H1 (cell line): ENCODE measurements at regions not wholly inside any gene's neighbourhood (a gene's known extent, or its start where the extent isn't known, plus 50 kb on each side); places are given as distances from the start of the nearest gene placed in this dataset.

Source experiments
- CTCF ChIA-PET: fragments of 300-600 bp; sonication (Branson Sonifier 250); formaldehyde crosslinking; loops from one replicate; lab custom pipeline; 2021; ENCODE audit not compliant: partially characterized antibody; lab: Charles Lee
- POLR2A ChIA-PET: fragments of 300-600 bp; sonication (Branson Sonifier 250); formaldehyde crosslinking; loops from one replicate; lab custom pipeline; 2021; ENCODE audit warnings: inconsistent platforms; ENCODE audit not compliant: partially characterized antibody; lab: Charles Lee
- DNase-seq, 2 experiments: peaks; one replicate each; pipeline versions ENCODE4 v3.0.0 to v3.0.0-alpha.2; 2010 to 2022; ENCODE audit warnings: low spot score in 2 of 2, low read depth in 1 of 2, mixed read lengths in 1 of 2
- FAIRE-seq: peaks from 2 replicates; lab custom pipeline; 2011; peaks lifted over from hg19 to GRCh38; lab: Jason Lieb, UNC
- H2AFZ ChIP-seq: 2 replicates; pipeline ENCODE4 v1.8.1; 2012; ENCODE audit warnings: low read length, inconsistent platforms
- H2AK5ac ChIP-seq: 2 replicates; pipeline ENCODE4 v1.6.1; 2013; ENCODE audit warnings: low read depth, low read length
- H2BK120ac ChIP-seq: replicated peaks from 2 replicates; pipeline ENCODE3; 2013; ENCODE audit warnings: low read depth, low read length, inconsistent platforms
- H2BK12ac ChIP-seq: 2 replicates; pipeline ENCODE4 v1.6.1; 2013; ENCODE audit warnings: low read depth, low read length
- H2BK15ac ChIP-seq: 2 replicates; pipeline ENCODE4 v1.6.1; 2013; ENCODE audit warnings: low read length
- H2BK20ac ChIP-seq: 2 replicates; pipeline ENCODE4 v1.6.1; 2013; ENCODE audit warnings: low read length
- H2BK5ac ChIP-seq: 2 replicates; pipeline ENCODE4 v1.6.1; 2013; ENCODE audit warnings: low read depth, low read length
- H3K14ac ChIP-seq: 2 replicates; pipeline ENCODE4 v1.6.1; 2013; ENCODE audit warnings: inconsistent platforms; ENCODE audit not compliant: insufficient read length
- H3K18ac ChIP-seq: 2 replicates; pipeline ENCODE4 v1.6.1; 2013; ENCODE audit warnings: low read length; ENCODE audit errors: extremely low read depth
- H3K23ac ChIP-seq: 2 replicates; pipeline ENCODE4 v1.6.1; 2013; ENCODE audit warnings: inconsistent platforms; ENCODE audit not compliant: insufficient read length
- H3K23me2 ChIP-seq: 2 replicates; pipeline ENCODE4 v1.6.1; 2013; ENCODE audit warnings: low read depth, low read length
- H3K27ac ChIP-seq: 2 replicates; pipeline ENCODE4 v1.6.1; 2011; ENCODE audit warnings: low read depth, low read length, inconsistent platforms
- H3K27me3 ChIP-seq, 4 experiments: replicated peaks in 1 of 4; 1 replicate in 1 of 4; 2 replicates in 3 of 4; pipeline versions ENCODE4 v1.6.1 to v1.8.1; 2011 to 2013; ENCODE audit warnings: low read length in 3 of 4, mild to moderate bottlenecking in 3 of 4, inconsistent platforms in 2 of 4, mixed read lengths in 2 of 4, moderate library complexity in 1 of 4; ENCODE audit not compliant: control insufficient read depth in 3 of 4, insufficient read depth in 3 of 4; ENCODE audit errors: extremely low read depth in 1 of 4
- H3K36me3 ChIP-seq, 4 experiments: 2 replicates each; pipeline versions ENCODE4 v1.6.1 to v1.8.1; 2011 to 2013; ENCODE audit warnings: mild to moderate bottlenecking in 4 of 4, low read length in 3 of 4, moderate library complexity in 2 of 4, control low read depth in 1 of 4, inconsistent platforms in 1 of 4; ENCODE audit not compliant: insufficient read depth in 4 of 4, control insufficient read depth in 2 of 4
- H3K4ac ChIP-seq: replicated peaks from 2 replicates; pipeline ENCODE3; 2013; ENCODE audit warnings: low read length, low read depth, mixed read lengths, inconsistent platforms; ENCODE audit not compliant: insufficient read length
- H3K4me1 ChIP-seq, 4 experiments: replicated peaks in 1 of 4; 1 replicate in 1 of 4; 2 replicates in 3 of 4; pipeline versions ENCODE4 v1.6.1 to v1.8.1; 2011 to 2013; ENCODE audit warnings: low read length in 3 of 4, inconsistent platforms in 2 of 4, mixed read lengths in 1 of 4; ENCODE audit not compliant: insufficient read depth in 4 of 4, control insufficient read depth in 3 of 4
- H3K4me2 ChIP-seq, 2 experiments: 2 replicates each; pipeline versions ENCODE4 v1.6.1 to v1.8.1; 2011 to 2013; ENCODE audit warnings: low read depth in 2 of 2, low read length in 2 of 2, control low read depth in 1 of 2, inconsistent platforms in 1 of 2, mild to moderate bottlenecking in 1 of 2; ENCODE audit not compliant: insufficient read depth in 1 of 2
- H3K4me3 ChIP-seq, 4 experiments: fragments of 200-600, 300-600 bp in 1 of 4; sonication (generic), shearing (Covaris generic), sonication (Bioruptor Twin) in 1 of 4; 2 replicates each; pipeline versions ENCODE4 v1.5.1 to v1.8.1; 2011 to 2016; ENCODE audit warnings: low read length in 4 of 4, low read depth in 3 of 4, control low read depth in 2 of 4, inconsistent platforms in 2 of 4, mild to moderate bottlenecking in 2 of 4, mixed read lengths in 1 of 4, moderate library complexity in 1 of 4; ENCODE audit not compliant: insufficient read depth in 2 of 4; ENCODE audit errors: extremely low read depth in 1 of 4
- H3K56ac ChIP-seq: replicated peaks from 2 replicates; pipeline ENCODE3; 2013; ENCODE audit warnings: low read depth, mild to moderate bottlenecking, mixed read lengths, low read length, inconsistent platforms; ENCODE audit not compliant: insufficient read length
- H3K79me1 ChIP-seq: 2 replicates; pipeline ENCODE4 v1.6.1; 2013; ENCODE audit warnings: low read depth, low read length, control low read depth
- H3K79me2 ChIP-seq, 2 experiments: 2 replicates each; pipeline versions ENCODE4 v1.6.1 to v1.8.1; 2012 to 2013; ENCODE audit warnings: low read length in 2 of 2, mild to moderate bottlenecking in 2 of 2, inconsistent platforms in 1 of 2; ENCODE audit not compliant: insufficient read depth in 2 of 2, control insufficient read depth in 1 of 2
- H3K9ac ChIP-seq, 4 experiments: replicated peaks in 1 of 4; 1 replicate in 1 of 4; 2 replicates in 3 of 4; pipeline versions ENCODE4 v1.6.1 to v1.8.1; 2011 to 2013; ENCODE audit warnings: low read depth in 3 of 4, low read length in 3 of 4, control low read depth in 2 of 4, mild to moderate bottlenecking in 2 of 4, moderate library complexity in 2 of 4, inconsistent platforms in 1 of 4; ENCODE audit errors: extremely low read depth in 1 of 4
- H3K9me3 ChIP-seq, 2 experiments: 2 replicates each; pipeline versions ENCODE4 v1.6.1 to v1.8.1; 2012 to 2013; ENCODE audit warnings: mild to moderate bottlenecking in 2 of 2, moderate library complexity in 2 of 2, control low read depth in 1 of 2, inconsistent platforms in 1 of 2, low read depth in 1 of 2, low read length in 1 of 2, mixed read lengths in 1 of 2; ENCODE audit not compliant: insufficient read depth in 2 of 2
- H4K20me1 ChIP-seq, 2 experiments: replicated peaks in 1 of 2; 2 replicates each; pipeline versions ENCODE3 to v1.8.1; 2011 to 2013; ENCODE audit warnings: inconsistent platforms in 2 of 2, low read length in 2 of 2, mild to moderate bottlenecking in 1 of 2; ENCODE audit not compliant: insufficient read depth in 2 of 2, control insufficient read depth in 1 of 2
- H4K5ac ChIP-seq: 2 replicates; pipeline ENCODE4 v1.6.1; 2013; ENCODE audit warnings: low read length, low read depth, mixed read lengths, inconsistent platforms; ENCODE audit not compliant: insufficient read length
- H4K8ac ChIP-seq: 2 replicates; pipeline ENCODE4 v1.8.0; 2013; ENCODE audit warnings: mild to moderate bottlenecking, moderate library complexity, low read length, inconsistent platforms; ENCODE audit not compliant: insufficient read depth; ENCODE audit errors: extremely low read depth
- H4K91ac ChIP-seq: replicated peaks from 2 replicates; pipeline ENCODE3; 2013; ENCODE audit warnings: low read length, mixed read lengths, inconsistent platforms; ENCODE audit not compliant: insufficient read length
- ATF3 ChIP-seq: IDR thresholded peaks from 2 replicates; pipeline ENCODE4 v1.6.1; 2011; ENCODE audit warnings: low read depth, mild to moderate bottlenecking, low read length; ENCODE audit not compliant: insufficient read depth
- BCL11A ChIP-seq, 2 experiments: IDR thresholded peaks; one replicate each; pipeline ENCODE4 v1.6.1; 2011; ENCODE audit warnings: low read depth in 2 of 2, low read length in 2 of 2, mild to moderate bottlenecking in 2 of 2
- CEBPB ChIP-seq: IDR thresholded peaks from 2 replicates; pipeline ENCODE4 v1.6.1; 2012; ENCODE audit warnings: low read depth, low read length
- CTBP2 ChIP-seq: IDR thresholded peaks from 2 replicates; pipeline ENCODE4 v1.7.0; 2011; ENCODE audit warnings: borderline replicate concordance, mild to moderate bottlenecking, moderate library complexity, mixed read lengths, low read length; ENCODE audit not compliant: insufficient read depth, insufficient read length
- HDAC2 ChIP-seq, 2 experiments: fragments of 300-600 bp in 1 of 2; sonication (generic) in 1 of 2; IDR thresholded peaks; 2 replicates each; pipeline ENCODE4 v1.6.1; 2011 to 2012; ENCODE audit warnings: low read depth in 2 of 2, low read length in 2 of 2, mild to moderate bottlenecking in 2 of 2, moderate library complexity in 2 of 2, borderline replicate concordance in 1 of 2, inconsistent platforms in 1 of 2
- JUN ChIP-seq: IDR thresholded peaks from 2 replicates; pipeline ENCODE4 v1.6.1; 2011; ENCODE audit warnings: low read depth, mild to moderate bottlenecking, improper control_type of control experiment, low read length
- KDM5A ChIP-seq: fragments of 200-600 bp; IDR thresholded peaks from 2 replicates; pipeline ENCODE4 v1.7.1; 2012; ENCODE audit warnings: mild to moderate bottlenecking, low read length, inconsistent platforms, mixed read lengths
- MAFK ChIP-seq: IDR thresholded peaks from 2 replicates; pipeline ENCODE4 v1.6.1; 2012; ENCODE audit warnings: low read depth, mild to moderate bottlenecking, improper control_type of control experiment, low read length
- POLR2A ChIP-seq, 2 experiments: IDR thresholded peaks; 1 replicate in 1 of 2; 2 replicates in 1 of 2; pipeline ENCODE4 v1.6.1; 2011; ENCODE audit warnings: low read depth in 2 of 2, low read length in 2 of 2, mild to moderate bottlenecking in 2 of 2; ENCODE audit errors: control extremely low read depth in 1 of 2
- POU5F1 ChIP-seq: IDR thresholded peaks from 2 replicates; pipeline ENCODE4 v1.6.1; 2011; ENCODE audit warnings: low read depth, mild to moderate bottlenecking, low read length, moderate library complexity
- RXRA ChIP-seq: IDR thresholded peaks from 2 replicates; pipeline ENCODE4 v1.6.1; 2011; ENCODE audit warnings: low read depth, mild to moderate bottlenecking, low read length, moderate library complexity; ENCODE audit not compliant: insufficient read depth
- SIN3A ChIP-seq, 2 experiments: IDR thresholded peaks in 1 of 2; conservative IDR thresholded peaks in 1 of 2; 2 replicates each; pipeline ENCODE4 v1.6.1; 2011 to 2012; ENCODE audit warnings: low read length in 2 of 2, improper control_type of control experiment in 1 of 2, low read depth in 1 of 2, mild to moderate bottlenecking in 1 of 2
- SP2 ChIP-seq: IDR thresholded peaks from 2 replicates; pipeline ENCODE4 v1.6.1; 2012; ENCODE audit warnings: mild to moderate bottlenecking, low read length, inconsistent platforms
- TCF12 ChIP-seq: IDR thresholded peaks from 2 replicates; pipeline ENCODE4 v1.6.1; 2011; ENCODE audit warnings: low read depth, mild to moderate bottlenecking, low read length
- WGBS, 2 experiments: shearing (Covaris generic) in 1 of 2; methylation state at CpG; one replicate each; pipeline versions ENCODE4 v1.1.6 to v1.1.7; 2013 to 2015; ENCODE audit warnings: low lambda C conversion rate in 2 of 2, mixed read lengths in 2 of 2, inconsistent platforms in 1 of 2, low coverage in 1 of 2, missing lambda C conversion rate in 1 of 2; ENCODE audit not compliant: insufficient replicate concordance in 2 of 2, insufficient coverage in 1 of 2, insufficient read length in 1 of 2; ENCODE audit errors: extremely low coverage in 1 of 2, missing lambda C conversion rate in 1 of 2; 5-methylcytosine and 5-hydroxymethylcytosine counted together

- H3K79me2 ChIP-seq = no peaks in the 10 kb centered on the region
- no peak overlapping the region for H2BK15ac ChIP-seq
- no peak overlapping the region for H3K18ac ChIP-seq
- H3K79me1 ChIP-seq = no peaks in the 10 kb centered on the region
- H4K91ac ChIP-seq = no peak overlapping the region
- no peak overlapping the region for H3K27ac ChIP-seq
- no peak overlapping the region for H3K9ac ChIP-seq
- no peaks in the 10 kb centered on the region for H4K20me1 ChIP-seq
- no peak overlapping the region for H2BK5ac ChIP-seq
- H4K8ac ChIP-seq = no peak overlapping the region
- H3K23me2 ChIP-seq = no peaks in the 10 kb centered on the region
- H3K36me3 ChIP-seq = no peaks in the 10 kb centered on the region
- no peak overlapping the region for H2AFZ ChIP-seq
- ChIA-PET CTCF (interaction anchor here (0.9 kb wide), 1 partner anchor 136 kb away, joined by 4 read pairs; no protein-coding TSS in a partner anchor), POLR2A (interaction anchor here (1.3 kb wide), 1 partner anchor 57 kb away, joined by 3 read pairs; the partner anchor contains the start of gene CD55)
- H3K23ac ChIP-seq = no peak overlapping the region
- no peak overlapping the region for H3K4me3 ChIP-seq
- H4K5ac ChIP-seq = no peak overlapping the region
- H2BK20ac ChIP-seq = no peak overlapping the region
- no peaks in the 10 kb centered on the region for H3K27me3 ChIP-seq
- no peaks in the 10 kb centered on the region for H3K9me3 ChIP-seq
- no peaks in the 10 kb centered on the region for H3K4me1 ChIP-seq
- FAIRE-seq (no peak), DNase-seq (no peak)
- H3K4me2 ChIP-seq = no peak overlapping the region
- WGBS, 2 experiments = 91% methylated on average over 3 of the region's 3 CpGs; no CpG with 5 or more reads in 1 of the 2 experiments
- no peak overlapping the region for H2AK5ac ChIP-seq
- H3K14ac ChIP-seq = no peak overlapping the region
- H2BK12ac ChIP-seq = no peak overlapping the region
- H3K56ac ChIP-seq = no peak overlapping the region
- no peak overlapping the region for H2BK120ac ChIP-seq
- no peak overlapping the region for H3K4ac ChIP-seq
- TF ChIP-seq BCL11A (IDR thresholded peaks at IDR 0.05; ENCODE audit: low read depth in 2 of 2, low read length in 2 of 2) = no peak
- no peak for TF ChIP-seq KDM5A
- no peak for TF ChIP-seq JUN
- TF ChIP-seq POLR2A (IDR thresholded peaks at IDR 0.05; ENCODE audit: control extremely low read depth in 1 of 2, low read depth in 2 of 2, low read length in 2 of 2) = no peak
- no peak for TF ChIP-seq ATF3
- no peak for TF ChIP-seq POU5F1
- no peak for TF ChIP-seq RXRA
- no peak for TF ChIP-seq SIN3A (conservative IDR thresholded peaks at IDR 0.05 in 1 of 2, IDR thresholded peaks at IDR 0.05 in 1 of 2; ENCODE audit: low read depth in 1 of 2, low read length in 2 of 2)
- TF ChIP-seq CTBP2 = no peak
- no peak for TF ChIP-seq MAFK
- no peak for TF ChIP-seq HDAC2 (IDR thresholded peaks at IDR 0.05; ENCODE audit: borderline replicate concordance in 1 of 2, low read depth in 2 of 2, low read length in 2 of 2)
- no peak for TF ChIP-seq SP2
- TF ChIP-seq TCF12 = no peak
- TF ChIP-seq CEBPB = no peak
Measured at GRCh38 chr1:207264663-207265252, 56.7 kb upstream of the CD55 start.
